GM19351 (cell line): ENCODE measurements at regions not wholly inside any gene's neighbourhood (a gene's known extent, or its start where the extent isn't known, plus 50 kb on each side); places are given as distances from the start of the nearest gene placed in this dataset.
"Not testable (repeated sequence)": the region's sequence is repeated elsewhere in the genome, so short reads cannot be mapped to it uniquely, and the experiment has no call there.

Experiments used
- ATAC-seq: cut with Tn5 transposase; IDR thresholded peaks from one replicate; pipeline ENCODE4 v1.9.1; 2021; ENCODE audit warnings: mild to moderate bottlenecking, moderate library complexity; ENCODE audit not compliant: unreplicated experiment

DNA sequence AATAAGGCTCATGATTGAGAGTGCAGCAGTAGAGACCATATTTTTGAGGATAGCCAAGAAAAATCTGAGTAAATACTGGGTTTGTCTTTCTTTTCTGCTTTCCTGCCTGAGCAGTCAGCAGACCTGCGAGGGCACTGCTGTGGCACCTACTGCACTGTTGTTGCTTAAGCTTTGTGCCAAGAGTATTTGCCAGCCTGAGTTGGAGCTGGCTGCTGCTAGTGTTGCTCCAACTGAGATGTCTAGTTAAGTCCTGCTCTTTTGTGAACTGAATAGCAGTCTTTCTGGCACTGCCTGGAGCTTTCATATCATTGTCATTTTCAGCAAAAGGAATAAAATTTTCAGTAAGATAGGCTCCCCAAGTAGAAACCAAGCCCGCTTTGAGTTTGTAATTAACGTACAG lies 214.5 kb upstream of the P2RY1 start:
- no peak for ATAC-seq

- ATAC-seq, result no peak
Observed at GRCh38 chr3:152621006-152621868, 213.7 kb upstream of the P2RY1 start.

GRCh38 chr3:152621967-152622810 lies 212.7 kb upstream of the P2RY1 start:
- no peak for ATAC-seq

DNA sequence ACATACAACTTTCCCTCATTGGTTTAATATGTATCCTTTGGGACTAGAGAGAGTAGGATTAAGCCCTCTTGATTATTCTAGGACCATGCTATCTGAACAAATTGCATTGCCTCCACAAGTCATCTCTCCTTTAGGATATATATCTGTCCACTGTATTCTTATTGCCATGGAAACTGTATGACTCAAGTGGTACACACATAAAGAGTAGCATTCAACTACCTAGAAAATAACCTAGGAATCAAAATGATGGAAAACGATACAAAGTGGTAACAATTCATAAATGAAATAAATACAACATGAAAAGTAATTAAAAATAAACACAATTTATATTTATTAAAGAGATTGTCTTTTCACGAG lies 212.1 kb upstream of the P2RY1 start:
- ATAC-seq, result no peak

DNA sequence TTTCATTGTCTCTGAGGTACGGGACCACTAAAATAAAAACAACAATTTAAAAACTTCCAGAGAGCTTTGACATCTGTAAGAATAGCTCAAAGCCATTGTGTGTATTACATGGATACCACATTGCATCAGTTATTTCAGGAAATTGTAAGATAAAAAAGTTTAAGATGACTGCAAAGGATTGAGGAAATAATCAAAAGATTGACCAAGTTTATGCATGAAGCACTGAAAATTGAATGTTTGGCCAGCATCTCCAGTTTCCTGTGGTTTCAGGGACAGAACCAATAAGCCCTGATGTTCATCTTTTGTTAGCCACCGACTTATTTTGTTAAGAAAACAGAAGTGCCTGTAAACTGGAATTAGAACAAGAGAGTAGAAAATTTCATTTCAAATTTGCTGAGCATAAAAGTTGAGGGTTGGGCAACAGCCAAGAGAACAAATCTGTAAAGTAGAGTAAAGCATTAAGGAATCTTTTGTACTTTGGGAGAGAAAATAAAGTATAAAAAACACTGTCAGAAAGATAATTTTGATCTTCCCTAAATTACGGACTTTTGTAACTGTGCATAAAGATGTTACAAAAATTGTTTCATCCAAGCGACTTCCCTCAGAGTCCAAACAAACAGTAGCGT lies 211.5 kb upstream of the P2RY1 start:
- ATAC-seq, result no peak

- no peak for ATAC-seq
Observed at GRCh38 chr3:152626226-152626625, 208.7 kb upstream of the P2RY1 start.

DNA sequence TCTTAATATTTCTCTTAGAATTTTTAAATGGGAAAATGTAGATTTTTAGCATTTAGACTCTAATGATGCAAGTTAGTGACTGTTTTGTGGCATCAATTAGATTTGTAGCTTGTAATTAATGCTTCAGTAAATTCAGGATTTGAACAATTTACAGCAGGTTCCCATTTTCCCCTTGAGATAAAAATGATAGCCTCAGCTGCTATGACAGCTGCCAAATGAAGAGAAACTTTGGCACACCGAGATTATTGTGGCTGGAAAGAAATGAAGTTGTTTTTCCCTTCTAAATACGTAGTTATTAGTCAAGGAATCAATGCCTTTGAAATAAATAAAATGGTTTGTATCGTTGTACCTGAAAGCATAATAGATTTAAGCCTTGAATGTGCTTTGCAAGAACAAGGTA lies 206.4 kb upstream of the P2RY1 start:
- no peak for ATAC-seq

DNA sequence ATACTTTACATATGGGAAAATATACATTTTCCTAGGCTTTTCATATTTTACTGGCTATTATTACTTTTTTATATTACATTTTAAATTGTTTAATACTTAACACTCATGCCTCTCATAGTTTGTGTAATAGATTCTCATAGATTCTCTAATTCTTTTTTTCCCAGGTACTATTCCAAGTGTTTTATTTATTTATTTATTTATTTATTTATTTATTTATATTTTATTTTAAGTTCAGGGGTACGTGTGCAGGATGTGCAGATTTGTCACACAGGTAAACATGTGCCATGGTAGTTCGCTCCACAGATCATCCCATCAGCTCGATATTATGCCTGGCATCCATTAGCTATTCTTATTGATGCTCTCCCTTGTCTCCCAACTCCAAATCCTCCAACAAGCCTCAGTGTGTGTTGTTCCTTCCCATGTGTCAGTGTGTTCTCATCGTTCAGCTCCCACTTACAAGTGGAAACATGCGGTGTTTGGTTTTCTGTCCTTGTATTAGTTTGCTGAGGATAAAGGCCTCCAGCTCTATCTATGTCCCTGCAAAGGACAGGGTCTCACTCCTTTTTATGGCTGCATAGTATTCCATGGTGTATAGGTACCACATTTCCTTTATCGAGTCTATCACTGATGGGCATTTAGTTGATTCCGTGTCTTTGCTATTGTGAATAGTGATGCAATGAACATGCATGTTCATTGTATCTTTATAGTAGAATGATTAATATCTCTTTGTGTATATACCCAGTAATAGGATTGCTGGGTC lies 205.4 kb upstream of the P2RY1 start:
- ATAC-seq, result no peak

- ATAC-seq, result no peak
Observed at GRCh38 chr3:152635389-152635788, 199.5 kb upstream of the P2RY1 start.

DNA sequence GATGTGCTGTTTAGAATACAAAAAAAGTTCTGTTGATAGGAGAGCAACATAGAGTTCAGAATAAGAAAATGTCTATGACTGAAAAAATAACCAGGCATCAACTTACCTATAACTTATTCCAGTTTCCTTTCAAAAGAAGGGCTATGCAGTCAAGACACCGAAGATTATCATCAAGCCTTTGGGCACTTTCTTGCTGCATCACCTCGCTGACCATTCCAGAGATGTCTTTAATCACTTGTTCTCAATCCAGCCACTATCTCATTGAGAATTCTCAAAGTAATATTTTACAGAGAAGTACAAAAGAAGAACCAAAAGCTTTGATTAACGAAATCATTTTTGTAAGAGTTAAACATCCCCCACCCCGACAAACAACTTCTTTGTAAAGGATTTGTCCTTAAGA lies 198.3 kb upstream of the P2RY1 start:
- ATAC-seq, result no peak

- ATAC-seq, result no peak
Observed at GRCh38 chr3:152638214-152638613, 196.7 kb upstream of the P2RY1 start.

- ATAC-seq, result no peak
Observed at GRCh38 chr3:152638707-152639450, 196.1 kb upstream of the P2RY1 start.

- ATAC-seq, result no peak
Observed at GRCh38 chr3:152641198-152641597, 193.7 kb upstream of the P2RY1 start.

GRCh38 chr3:152642658-152643057 lies 192.3 kb upstream of the P2RY1 start:
- no peak for ATAC-seq

- no peak for ATAC-seq
Observed at GRCh38 chr3:152644478-152644877, 190.5 kb upstream of the P2RY1 start.

GRCh38 chr3:152646004-152646403 lies 188.9 kb upstream of the P2RY1 start:
- no peak for ATAC-seq

- ATAC-seq, result no peak
Observed at GRCh38 chr3:152650177-152650576, 184.8 kb upstream of the P2RY1 start.

DNA sequence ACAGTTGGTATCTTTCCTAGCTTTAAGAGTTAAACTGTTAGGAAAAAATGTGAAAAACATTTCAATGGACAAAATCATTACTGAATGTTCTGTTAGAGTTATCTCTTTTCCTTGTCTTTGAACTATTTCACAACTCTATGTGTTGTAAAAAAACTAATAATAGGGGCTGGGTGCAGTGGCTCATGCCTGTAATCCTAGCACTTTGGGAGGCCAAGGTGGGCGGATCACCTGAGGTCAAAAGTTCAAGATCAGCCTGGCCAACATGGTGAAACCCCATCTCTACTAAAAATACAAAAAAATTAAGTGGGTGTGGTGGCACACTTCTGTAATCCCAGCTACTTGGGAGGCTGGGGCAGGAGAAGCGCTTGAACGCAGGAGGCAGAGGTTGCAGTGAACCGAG lies 184.0 kb upstream of the P2RY1 start:
- ATAC-seq, result not testable (repeated sequence)

DNA sequence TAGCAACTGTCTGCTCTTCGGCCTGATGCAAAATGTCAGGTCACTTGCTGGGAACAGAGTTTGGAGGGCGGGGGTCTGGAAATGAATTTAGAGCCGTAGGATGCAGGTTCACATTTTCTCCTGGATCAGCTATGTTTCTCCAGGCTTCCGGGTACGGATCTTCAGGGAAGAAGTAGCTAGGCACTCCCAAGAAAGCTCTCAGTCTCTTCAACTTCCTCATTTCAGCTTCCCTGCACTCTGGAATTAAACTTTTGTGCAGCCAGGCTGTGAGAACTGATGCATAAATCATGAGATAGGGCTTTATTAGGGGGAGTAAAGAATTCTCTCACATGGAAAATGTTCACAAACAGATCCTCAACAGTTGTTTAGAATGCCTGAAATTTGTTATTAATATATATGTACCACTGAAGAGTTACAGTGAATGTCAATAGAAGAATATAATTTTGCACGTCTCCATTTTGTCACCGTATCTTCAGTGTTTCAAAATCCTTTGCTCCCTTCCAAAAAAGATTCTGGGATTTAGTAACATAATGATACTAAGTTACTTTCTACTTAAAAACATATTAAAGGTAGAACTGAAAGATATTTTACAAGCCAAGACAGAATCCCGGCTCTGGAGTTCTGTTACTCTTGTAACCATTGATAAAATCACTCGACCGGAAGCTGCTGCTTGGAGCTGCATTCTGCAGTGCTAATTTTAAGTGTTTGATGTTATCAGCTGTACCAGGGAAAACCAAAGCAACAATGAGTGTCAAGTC lies 178.5 kb upstream of the P2RY1 start:
- ATAC-seq, result no peak

DNA sequence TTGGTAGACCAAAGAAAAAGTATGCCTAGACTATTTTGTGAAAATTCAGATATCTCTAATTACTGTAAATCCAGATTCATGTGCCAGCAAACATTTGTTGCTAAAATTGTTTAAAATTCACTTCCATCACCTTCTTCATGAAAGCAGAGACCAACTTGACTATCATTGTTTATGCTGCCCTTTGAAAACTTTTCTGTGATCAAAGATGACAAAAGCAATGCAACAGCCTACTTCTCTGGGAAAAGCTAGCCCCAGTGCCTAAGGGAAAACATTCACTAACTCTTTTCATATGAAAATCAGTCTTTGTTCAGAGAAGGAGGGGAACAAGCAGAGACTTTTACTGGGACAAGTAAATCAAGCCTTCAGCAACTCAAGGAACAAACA lies 178.0 kb upstream of the P2RY1 start:
- ATAC-seq, result no peak
